Medulla oblongata (tissue), 1 donor: ENCODE measurements at regions not wholly inside any gene's neighbourhood (a gene's known extent, or its start where the extent isn't known, plus 50 kb on each side); places are given as distances from the start of the nearest gene placed in this dataset.
"Not testable (repeated sequence)": the region's sequence is repeated elsewhere in the genome, so short reads cannot be mapped to it uniquely, and the experiment has no call there.

Experiments used
- DNase-seq: peaks from one replicate; pipeline ENCODE4 v3.0.0-alpha.2; 2015; ENCODE audit errors: extremely low spot score

GRCh38 chr3:191740712-191741111 lies 279.7 kb downstream of the PYDC2 start:
- no peak for DNase-seq

DNA sequence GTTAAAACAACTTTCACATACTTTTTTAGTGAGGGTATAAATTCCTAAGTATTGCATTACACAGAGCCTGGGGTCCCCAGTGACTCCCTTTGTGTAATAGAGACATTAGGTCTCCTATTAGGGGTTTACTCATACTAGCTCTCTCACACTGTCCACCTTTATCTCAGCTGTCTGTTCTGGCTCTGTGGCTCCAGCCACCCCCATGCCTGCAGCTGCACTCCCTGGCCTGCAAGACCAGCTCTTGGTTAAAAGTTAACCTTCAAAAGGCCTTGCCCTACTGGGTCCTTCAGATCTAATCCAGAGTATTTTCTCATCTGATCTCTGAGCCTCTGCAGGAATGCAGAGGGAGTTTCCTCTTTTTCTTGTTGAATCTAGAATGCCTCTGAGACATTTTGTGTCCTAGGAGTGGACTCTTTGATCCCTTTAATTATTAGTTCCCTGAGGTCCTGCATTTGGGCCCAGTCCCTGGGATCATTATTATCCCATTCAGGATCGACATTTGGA lies 280.9 kb downstream of the PYDC2 start:
- DNase-seq, result not testable (repeated sequence)

GRCh38 chr3:191743283-191743682 lies 282.3 kb downstream of the PYDC2 start:
- DNase-seq, result no peak

DNA sequence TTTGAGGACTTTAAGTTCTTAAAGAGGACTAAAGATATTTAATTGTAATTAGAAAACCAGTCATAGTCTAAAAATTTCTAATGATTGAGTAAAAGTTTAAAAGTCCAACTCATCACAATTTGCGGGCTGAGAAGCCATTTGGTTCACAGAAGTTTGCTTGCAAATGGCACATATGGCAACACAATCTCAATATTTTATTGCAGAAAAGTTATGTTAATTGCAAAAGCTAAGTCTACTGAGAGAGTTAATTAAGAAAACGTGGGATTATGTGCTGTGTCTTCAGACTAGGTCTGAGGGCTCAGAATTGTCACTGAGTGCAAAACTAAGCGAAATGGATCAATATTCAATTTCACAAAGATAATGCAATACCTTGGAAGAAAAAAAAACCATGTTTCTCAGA lies 289.7 kb downstream of the PYDC2 start:
- no peak for DNase-seq

- no peak for DNase-seq
Observed at GRCh38 chr3:191753196-191753595, 292.2 kb downstream of the PYDC2 start.

GRCh38 chr3:191761906-191762305 lies 300.9 kb downstream of the PYDC2 start:
- no peak for DNase-seq

- DNase-seq, result peak; percentile 3
Observed at GRCh38 chr3:191762323-191762960, 301.5 kb downstream of the PYDC2 start.

DNA sequence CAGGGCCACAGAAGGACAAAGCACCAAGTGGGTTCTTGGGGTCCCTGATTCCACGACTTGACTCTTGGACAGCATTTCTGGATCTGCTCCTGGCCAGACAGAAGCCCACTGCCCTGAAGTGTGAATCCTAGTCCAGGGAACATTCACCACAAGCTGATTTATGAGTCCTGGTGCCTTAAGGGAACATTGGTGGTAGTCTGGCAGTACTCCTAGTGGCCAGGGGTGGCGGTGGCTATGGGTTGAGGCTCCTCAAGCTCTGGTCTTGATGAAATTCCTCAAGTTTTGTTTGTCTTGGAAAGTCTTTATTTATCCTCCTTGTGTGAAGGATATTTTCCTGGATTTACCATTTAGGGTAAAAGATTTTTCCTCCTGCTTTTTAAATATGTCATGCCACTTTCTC lies 307.5 kb downstream of the PYDC2 start:
- DNase-seq, result no peak

- no peak for DNase-seq
Observed at GRCh38 chr3:191770541-191770940, 309.6 kb downstream of the PYDC2 start.

- no peak for DNase-seq
Observed at GRCh38 chr3:191774485-191774884, 313.5 kb downstream of the PYDC2 start.

DNA sequence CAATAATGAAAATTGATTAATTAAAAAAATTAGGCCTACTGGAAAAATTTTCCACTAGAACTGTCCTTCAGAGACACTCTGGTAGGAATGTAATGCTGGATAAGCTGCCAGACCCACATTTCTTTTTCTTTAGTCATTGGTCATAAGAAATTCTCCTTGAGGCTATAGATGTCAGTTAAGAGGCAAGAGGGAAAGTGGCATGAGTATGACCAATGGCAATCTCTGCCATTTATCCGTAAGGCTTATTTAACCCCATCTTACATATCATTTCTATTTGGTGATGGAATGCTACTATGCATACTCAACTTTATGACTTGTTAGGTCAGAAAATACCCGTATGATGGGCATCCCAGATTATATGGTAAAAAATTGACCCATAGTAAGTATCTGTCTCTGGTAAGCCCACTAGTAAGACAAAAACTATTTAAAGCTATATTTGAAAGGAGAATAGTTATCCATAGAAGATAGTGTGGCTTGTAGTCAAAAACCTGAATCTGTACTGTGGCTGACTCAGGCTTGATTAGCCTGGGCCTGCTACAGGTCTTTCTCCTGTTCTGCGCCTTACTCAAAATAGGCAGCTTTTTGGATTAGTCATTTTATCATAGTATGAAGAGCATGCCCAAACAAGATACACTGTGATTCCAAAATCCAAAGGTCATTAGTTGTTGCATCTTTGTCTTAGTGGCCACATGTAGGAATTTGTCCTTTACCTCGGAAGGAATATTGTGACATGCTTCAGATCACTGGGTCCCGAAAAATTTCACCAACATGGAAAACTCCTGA lies 314.7 kb downstream of the PYDC2 start:
- no peak for DNase-seq

DNA sequence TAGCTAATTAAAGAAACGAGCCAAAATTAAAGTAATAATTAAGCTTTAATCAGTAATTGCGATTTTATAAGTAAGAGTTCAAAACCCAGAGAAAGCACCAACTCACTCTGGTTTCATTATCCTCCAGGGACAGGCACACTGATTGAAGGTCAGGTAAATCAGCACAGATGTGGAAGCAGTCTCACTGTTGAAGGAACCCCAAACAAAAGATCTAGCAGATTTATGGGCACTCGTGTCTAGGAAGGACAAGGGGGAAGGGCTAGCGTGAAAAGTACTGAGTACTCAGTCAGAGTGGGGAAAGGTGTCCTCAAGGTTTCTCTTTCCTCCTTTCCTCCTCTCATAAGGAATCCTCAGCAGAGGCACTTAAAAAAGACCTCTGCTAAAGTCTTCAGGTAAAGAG lies 320.1 kb downstream of the PYDC2 start:
- DNase-seq, result no peak

GRCh38 chr3:191783024-191783423 lies 322.1 kb downstream of the PYDC2 start:
- DNase-seq, result no peak

- no peak for DNase-seq
Observed at GRCh38 chr3:191790934-191791333, 330.0 kb downstream of the PYDC2 start.

GRCh38 chr3:191792580-191792979 lies 331.6 kb downstream of the PYDC2 start:
- DNase-seq, result no peak

DNA sequence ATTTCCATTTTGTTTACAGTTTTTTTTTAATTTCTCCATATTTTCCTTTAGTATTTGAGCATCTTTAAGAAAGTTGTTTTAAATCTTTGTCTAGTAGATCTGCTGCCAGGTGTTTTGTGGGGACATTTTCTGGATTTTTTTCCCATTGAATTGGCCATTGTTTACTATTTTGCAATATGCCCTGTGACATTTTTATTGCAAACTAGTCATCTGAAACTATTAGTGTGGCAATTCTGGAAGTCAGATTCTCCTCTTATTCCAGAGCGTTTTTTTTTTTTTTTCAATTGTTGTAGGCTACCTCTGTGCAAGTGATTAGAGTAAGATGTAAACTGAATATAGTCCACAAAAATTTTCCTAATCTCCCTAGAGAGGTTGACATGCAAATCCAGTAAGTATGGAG lies 334.2 kb downstream of the PYDC2 start:
- DNase-seq, result no peak

DNA sequence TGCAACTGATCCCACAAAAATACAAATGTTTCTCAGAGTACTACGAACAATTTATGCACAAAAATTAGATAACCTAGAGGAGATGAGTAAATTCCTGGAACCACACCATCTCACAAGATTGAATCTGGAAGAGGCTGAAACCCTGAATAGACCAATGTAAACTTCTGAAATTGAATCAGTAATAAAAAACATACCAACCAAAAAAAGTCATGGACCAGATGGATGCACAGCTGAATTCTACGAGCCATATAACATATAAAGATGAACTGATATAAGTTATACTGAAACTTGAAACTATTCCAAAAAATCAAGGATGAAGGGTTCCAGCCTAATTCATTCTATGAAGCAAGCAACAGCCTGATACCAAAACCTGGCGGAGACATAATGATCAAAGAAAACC lies 336.3 kb downstream of the PYDC2 start:
- DNase-seq, result no peak

- DNase-seq, result no peak
Observed at GRCh38 chr3:191802671-191803070, 341.7 kb downstream of the PYDC2 start.

- no peak for DNase-seq
Observed at GRCh38 chr3:191804935-191805334, 344.0 kb downstream of the PYDC2 start.

- no peak for DNase-seq
Observed at GRCh38 chr3:191808073-191808472, 347.1 kb downstream of the PYDC2 start.

GRCh38 chr3:191809326-191809949 lies 348.5 kb downstream of the PYDC2 start:
- DNase-seq, result no peak

DNA sequence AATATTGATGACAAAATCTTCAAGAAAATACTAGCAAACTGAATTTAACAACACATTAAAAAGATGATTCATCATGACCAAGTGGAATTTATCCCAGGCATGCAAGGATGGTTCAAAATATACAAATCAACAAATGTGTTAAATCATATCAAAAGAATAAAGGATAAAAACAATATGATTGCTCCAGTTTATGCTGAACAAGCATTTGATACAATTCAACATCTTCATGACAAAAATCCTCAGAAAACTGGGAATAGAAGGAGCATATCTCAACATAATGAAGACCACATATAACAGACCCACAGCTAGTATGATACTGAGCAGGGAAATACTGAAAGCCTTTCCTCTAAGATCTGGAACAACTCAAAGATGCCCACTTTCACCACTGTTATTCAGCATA lies 352.3 kb downstream of the PYDC2 start:
- DNase-seq, result no peak

GRCh38 chr3:191848818-191849217 lies 387.9 kb downstream of the PYDC2 start:
- DNase-seq, result no peak
